ENCODE measurements at regions not wholly inside any gene's neighbourhood (a gene's known extent, or its start where the extent isn't known, plus 50 kb on each side); places are given as distances from the start of the nearest gene placed in this dataset.

- no peaks in the 10 kb centered on the region for H3K4me1 ChIP-seq
- ChIA-PET CTCF (no interaction called here), POLR2A (no interaction called here)
- ATAC-seq (no peak), DNase-seq (ENCODE audit: low read depth in 1 of 2, low spot score in 1 of 2) (no peak), FAIRE-seq (no peak)
- TF ChIP-seq EHF (CRISPR knock-in tag; IDR thresholded peaks at IDR 0.05) (no peak), CBX2 (IDR thresholded peaks at IDR 0.05; ENCODE audit: borderline replicate concordance, low read depth) (no peak), KDM5A (IDR thresholded peaks at IDR 0.05) (no peak), BCL3 (IDR thresholded peaks at IDR 0.05) (no peak), EP300 (IDR thresholded peaks at IDR 0.05) (no peak), JUNB (IDR thresholded peaks at IDR 0.05) (no peak), GATA3 (IDR thresholded peaks at IDR 0.05; ENCODE audit: borderline replicate concordance) (no peak), HOXB13 (CRISPR knock-in tag; IDR thresholded peaks at IDR 0.05; ENCODE audit: low read depth) (no peak), RAD21 (conservative IDR thresholded peaks at IDR 0.05 in 1 of 2, IDR thresholded peaks at IDR 0.05 in 1 of 2) (no peak), USF2 (IDR thresholded peaks at IDR 0.05) (no peak), RARB (CRISPR knock-in tag; IDR thresholded peaks at IDR 0.05) (no peak), RCOR1 (IDR thresholded peaks at IDR 0.05; ENCODE audit: low read depth, low read length) (no peak), POLR2AphosphoS2 (conservative IDR thresholded peaks at IDR 0.05; ENCODE audit: low read length) (no peak), EHMT2 (IDR thresholded peaks at IDR 0.05; ENCODE audit: low read depth) (no peak), NPAS2 (CRISPR knock-in tag; IDR thresholded peaks at IDR 0.05; ENCODE audit: borderline replicate concordance) (no peak), BHLHE40 (IDR thresholded peaks at IDR 0.05; ENCODE audit: low read depth, low read length) (no peak), POLR2A (IDR thresholded peaks at IDR 0.05; ENCODE audit: low read length) (no peak), ATOH8 (CRISPR knock-in tag; IDR thresholded peaks at IDR 0.05; ENCODE audit: low read depth) (no peak), JUN (IDR thresholded peaks at IDR 0.05) (no peak)
- no peaks in the 10 kb centered on the region for H3K9me3 ChIP-seq
- no peak overlapping the region for H3K4me3 ChIP-seq
- H3K27ac ChIP-seq, result no peak overlapping the region
- H3K4me2 ChIP-seq, result no peak overlapping the region
Measured at GRCh38 chr2:40827392-40827791, 375.5 kb upstream of the SLC8A1 start.

GRCh38 chr2:40831321-40831873 is 379.5 kb upstream of the SLC8A1 start:
- ChIA-PET POLR2A (no interaction called here), CTCF (no interaction called here)
- no peak for FAIRE-seq

More at GRCh38 chr2:40831321-40831873, 379.5 kb upstream of the SLC8A1 start:
- 12% methylated on average over 3 of the region's 3 CpGs for WGBS (ENCODE audit: missing lambda C conversion rate)
- Histone ChIP-seq H3K4me2 (no peak overlapping the region), H3K4me3 (no peak overlapping the region), H3K27ac (no peak overlapping the region), H3K4me1 (no peaks in the 10 kb centered on the region), H3K9me3 (no peaks in the 10 kb centered on the region)
- TF ChIP-seq NFE2L2 (conservative IDR thresholded peaks at IDR 0.05; ENCODE audit: low read length), result no peak
- no peak for TF ChIP-seq HOXB5 (CRISPR knock-in tag; IDR thresholded peaks at IDR 0.05)
- no peak for TF ChIP-seq TP53 (CRISPR knock-in tag; IDR thresholded peaks at IDR 0.05)
- no peak for TF ChIP-seq GATA3 (IDR thresholded peaks at IDR 0.05; ENCODE audit: borderline replicate concordance)
- TF ChIP-seq BCL3 (IDR thresholded peaks at IDR 0.05), result no peak
- TF ChIP-seq MAX (IDR thresholded peaks at IDR 0.05), result no peak
- TF ChIP-seq EHF (CRISPR knock-in tag; IDR thresholded peaks at IDR 0.05), result no peak
- TF ChIP-seq POLR2AphosphoS2 (conservative IDR thresholded peaks at IDR 0.05; ENCODE audit: low read length), result no peak
- TF ChIP-seq ESRRA (IDR thresholded peaks at IDR 0.05; ENCODE audit: borderline replicate concordance, low read length), result no peak
- TF ChIP-seq ZC3H11A (IDR thresholded peaks at IDR 0.05), result no peak
- no peak for TF ChIP-seq ATOH8 (CRISPR knock-in tag; IDR thresholded peaks at IDR 0.05; ENCODE audit: low read depth)
- no peak for TF ChIP-seq MYC (IDR thresholded peaks at IDR 0.05; ENCODE audit: borderline replicate concordance, low read length)
- TF ChIP-seq RFX5 (IDR thresholded peaks at IDR 0.05), result no peak
- no peak for TF ChIP-seq SREBF2 (IDR thresholded peaks at IDR 0.05)
- TF ChIP-seq HEYL (CRISPR knock-in tag; IDR thresholded peaks at IDR 0.05), result no peak
- no peak for TF ChIP-seq MAZ (IDR thresholded peaks at IDR 0.05; ENCODE audit: borderline replicate concordance, low read depth, low read length)
- TF ChIP-seq PBX3 (IDR thresholded peaks at IDR 0.05), result no peak
- no peak for TF ChIP-seq CBX8 (IDR thresholded peaks at IDR 0.05)
- no peak for TF ChIP-seq HES2 (IDR thresholded peaks at IDR 0.05)
- no peak for DNase-seq (ENCODE audit: low read depth in 1 of 2, low spot score in 1 of 2)
- no peak for ATAC-seq

All from A549 (cell line).